Astrocyte (in vitro differentiated cells and primary cell): ENCODE measurements at regions not wholly inside any gene's neighbourhood (a gene's known extent, or its start where the extent isn't known, plus 50 kb on each side); places are given as distances from the start of the nearest gene placed in this dataset.

ENCODE experiments used
- DNase-seq: peaks from one replicate; pipeline ENCODE4 v3.0.0-alpha.2; 2010; ENCODE audit warnings: low read depth
- FAIRE-seq: peaks from 2 replicates; lab custom pipeline; 2011; peaks lifted over from hg19 to GRCh38; lab: Jason Lieb, UNC
- H2AFZ ChIP-seq: 2 replicates; pipeline ENCODE4 v1.6.0; 2012; ENCODE audit warnings: low read depth, low read length, inconsistent platforms
- H3K27ac ChIP-seq: 2 replicates; pipeline ENCODE4 v1.5.1; 2011; ENCODE audit warnings: low read depth, low read length, inconsistent platforms
- H3K27me3 ChIP-seq: 2 replicates; pipeline ENCODE4 v1.6.0; 2011; ENCODE audit warnings: low read length, inconsistent platforms; ENCODE audit not compliant: insufficient read depth
- H3K36me3 ChIP-seq: 2 replicates; pipeline ENCODE4 v1.5.1; 2011; ENCODE audit warnings: low read length, inconsistent platforms; ENCODE audit not compliant: insufficient read depth
- H3K4me1 ChIP-seq: 2 replicates; pipeline ENCODE4 v1.5.1; 2011; ENCODE audit warnings: low read length, inconsistent platforms; ENCODE audit not compliant: insufficient read depth
- H3K4me2 ChIP-seq: 2 replicates; pipeline ENCODE4 v1.6.0; 2012; ENCODE audit warnings: low read length, inconsistent platforms
- H3K4me3 ChIP-seq: 2 replicates; pipeline ENCODE4 v1.5.1; 2011; ENCODE audit warnings: low read depth, mild to moderate bottlenecking, low read length, inconsistent platforms; ENCODE audit not compliant: insufficient read depth
- H3K79me2 ChIP-seq: 2 replicates; pipeline ENCODE4 v1.6.0; 2012; ENCODE audit warnings: mild to moderate bottlenecking, low read length, inconsistent platforms; ENCODE audit not compliant: insufficient read depth
- H3K9ac ChIP-seq: 2 replicates; pipeline ENCODE4 v1.6.0; 2012; ENCODE audit warnings: mild to moderate bottlenecking, low read length, inconsistent platforms
- H3K9me3 ChIP-seq: 2 replicates; pipeline ENCODE4 v1.5.1; 2012; ENCODE audit warnings: low read depth, mild to moderate bottlenecking, low read length, inconsistent platforms; ENCODE audit not compliant: insufficient read depth
- H4K20me1 ChIP-seq: 2 replicates; pipeline ENCODE4 v1.6.0; 2012; ENCODE audit warnings: low read length, inconsistent platforms; ENCODE audit not compliant: insufficient read depth
- H3K27ac Mint-ChIP-seq: one replicate; pipeline ENCODE4 v1.8.0; 2021; ENCODE audit warnings: mild to moderate bottlenecking, mixed read lengths; ENCODE audit not compliant: unreplicated experiment
- H3K27me3 Mint-ChIP-seq: one replicate; pipeline ENCODE4 v1.8.0; 2021; ENCODE audit warnings: low read depth, mixed read lengths; ENCODE audit not compliant: unreplicated experiment
- H3K36me3 Mint-ChIP-seq: one replicate; pipeline ENCODE4 v1.8.0; 2021; ENCODE audit warnings: low read depth, mixed read lengths; ENCODE audit not compliant: unreplicated experiment
- H3K4me1 Mint-ChIP-seq: one replicate; pipeline ENCODE4 v1.8.0; 2021; ENCODE audit warnings: low read depth, mixed read lengths; ENCODE audit not compliant: unreplicated experiment
- H3K4me3 Mint-ChIP-seq: one replicate; pipeline ENCODE4 v1.8.0; 2021; ENCODE audit warnings: mild to moderate bottlenecking, moderate library complexity, mixed read lengths; ENCODE audit not compliant: unreplicated experiment
- H3K9me3 Mint-ChIP-seq: one replicate; pipeline ENCODE4 v1.8.0; 2021; ENCODE audit warnings: mild to moderate bottlenecking, mixed read lengths; ENCODE audit not compliant: unreplicated experiment
- EZH2 ChIP-seq: IDR thresholded peaks from 2 replicates; pipeline ENCODE4 v1.6.1; 2012; ENCODE audit warnings: mild to moderate bottlenecking, low read length, inconsistent platforms; ENCODE audit not compliant: insufficient read depth
- TF ChIP-seq, protein P1 (sequence below): IDR thresholded peaks from 2 replicates; pipeline ENCODE4 v1.5.1; 2011; ENCODE audit warnings: low read depth, mild to moderate bottlenecking, inconsistent platforms, low read length, moderate library complexity; ENCODE audit not compliant: insufficient read depth

DNA sequence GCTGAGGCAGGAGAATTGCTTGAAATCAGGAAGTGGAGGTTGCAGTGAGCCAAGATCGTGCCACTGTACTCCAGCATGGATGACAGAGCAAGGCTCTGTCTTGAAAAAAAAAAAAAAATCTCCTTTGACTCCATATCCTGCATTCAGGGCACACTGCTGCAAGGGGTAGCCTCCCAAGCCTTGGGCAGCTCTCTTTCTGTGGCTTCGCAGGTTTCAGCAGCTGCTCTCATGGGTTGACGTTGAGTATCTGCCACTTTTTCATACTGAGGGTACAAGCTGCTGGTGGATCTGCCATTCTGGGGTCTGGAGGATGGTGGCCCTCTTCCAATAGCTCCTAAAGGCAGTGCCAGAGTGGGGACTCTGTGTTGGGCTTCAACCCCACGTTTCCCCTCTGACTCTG lies 2198.1 kb upstream of the WWC1 start:
- Histone ChIP-seq H3K4me2 (no peak overlapping the region), H3K27me3 (no peaks in the 10 kb centered on the region), H4K20me1 (no peaks in the 10 kb centered on the region), H3K4me3 (no peak overlapping the region), H2AFZ (no peak overlapping the region), H3K27ac (no peak overlapping the region), H3K9ac (no peak overlapping the region), H3K79me2 (no peaks in the 10 kb centered on the region), H3K9me3 (no peaks in the 10 kb centered on the region), H3K4me1 (no peaks in the 10 kb centered on the region), H3K36me3 (no peaks in the 10 kb centered on the region)
- Mint-ChIP-seq H3K27me3 (no peaks in the 10 kb centered on the region), H3K4me3 (no peak overlapping the region), H3K36me3 (no peaks in the 10 kb centered on the region), H3K9me3 (no peaks in the 10 kb centered on the region), H3K4me1 (no peaks in the 10 kb centered on the region), H3K27ac (no peak overlapping the region)
- TF ChIP-seq, protein P1, sequence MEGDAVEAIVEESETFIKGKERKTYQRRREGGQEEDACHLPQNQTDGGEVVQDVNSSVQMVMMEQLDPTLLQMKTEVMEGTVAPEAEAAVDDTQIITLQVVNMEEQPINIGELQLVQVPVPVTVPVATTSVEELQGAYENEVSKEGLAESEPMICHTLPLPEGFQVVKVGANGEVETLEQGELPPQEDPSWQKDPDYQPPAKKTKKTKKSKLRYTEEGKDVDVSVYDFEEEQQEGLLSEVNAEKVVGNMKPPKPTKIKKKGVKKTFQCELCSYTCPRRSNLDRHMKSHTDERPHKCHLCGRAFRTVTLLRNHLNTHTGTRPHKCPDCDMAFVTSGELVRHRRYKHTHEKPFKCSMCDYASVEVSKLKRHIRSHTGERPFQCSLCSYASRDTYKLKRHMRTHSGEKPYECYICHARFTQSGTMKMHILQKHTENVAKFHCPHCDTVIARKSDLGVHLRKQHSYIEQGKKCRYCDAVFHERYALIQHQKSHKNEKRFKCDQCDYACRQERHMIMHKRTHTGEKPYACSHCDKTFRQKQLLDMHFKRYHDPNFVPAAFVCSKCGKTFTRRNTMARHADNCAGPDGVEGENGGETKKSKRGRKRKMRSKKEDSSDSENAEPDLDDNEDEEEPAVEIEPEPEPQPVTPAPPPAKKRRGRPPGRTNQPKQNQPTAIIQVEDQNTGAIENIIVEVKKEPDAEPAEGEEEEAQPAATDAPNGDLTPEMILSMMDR, result no peak
- TF ChIP-seq EZH2, result no peak
- no peak for DNase-seq
- FAIRE-seq, result no peak

DNA sequence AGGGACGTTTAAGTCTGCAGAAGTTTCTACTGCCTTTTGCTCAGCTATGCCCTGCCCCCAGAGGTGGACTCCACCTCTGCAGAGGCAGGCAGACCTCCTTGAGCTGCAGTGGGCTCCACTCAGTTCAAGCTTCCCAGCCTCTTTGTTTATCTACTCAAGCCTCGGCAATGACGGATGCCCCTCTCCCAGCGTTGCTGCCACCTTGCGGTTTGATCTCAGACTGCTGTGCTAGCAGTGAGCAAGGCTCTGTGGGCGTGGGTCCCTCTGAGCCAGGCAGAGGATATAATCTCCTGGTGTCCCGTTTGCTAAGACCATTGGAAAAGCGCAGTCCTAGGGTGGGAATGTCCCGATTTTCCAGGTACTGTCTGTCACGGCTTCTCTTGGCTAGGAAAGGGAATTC lies 2188.5 kb upstream of the WWC1 start:
- no peak for FAIRE-seq
- TF ChIP-seq, protein P1, result no peak
- no peak for TF ChIP-seq EZH2

DNA sequence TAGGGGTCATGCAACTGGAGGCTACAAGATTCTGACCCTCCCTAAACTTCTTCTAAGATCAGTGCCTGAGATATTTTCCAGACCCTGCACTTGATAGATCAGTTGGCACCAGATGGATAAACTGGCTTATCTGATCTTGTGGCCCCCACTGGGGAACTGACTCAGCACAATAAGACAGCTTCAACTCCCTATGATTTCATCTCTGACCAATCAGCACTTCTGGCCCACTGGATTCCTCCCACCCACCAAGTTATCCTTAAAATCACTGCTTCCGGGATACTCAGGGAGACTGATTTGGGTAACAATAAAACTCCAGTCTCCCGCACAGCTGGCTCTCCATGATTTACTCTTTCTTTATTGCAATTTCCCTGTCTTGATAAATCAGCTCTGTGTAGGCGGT lies 2180.4 kb upstream of the WWC1 start:
- Histone ChIP-seq H3K4me3 (no peak overlapping the region), H3K9ac (no peak overlapping the region), H2AFZ (no peak overlapping the region), H3K9me3 (no peaks in the 10 kb centered on the region), H3K27ac (no peak overlapping the region), H3K27me3 (no peaks in the 10 kb centered on the region), H3K36me3 (no peaks in the 10 kb centered on the region), H3K4me1 (no peaks in the 10 kb centered on the region), H3K79me2 (no peaks in the 10 kb centered on the region), H3K4me2 (no peak overlapping the region), H4K20me1 (no peaks in the 10 kb centered on the region)
- no peaks in the 10 kb centered on the region for H3K9me3 Mint-ChIP-seq
- H3K36me3 Mint-ChIP-seq, result no peaks in the 10 kb centered on the region
- H3K27ac Mint-ChIP-seq, result no peak overlapping the region
- TF ChIP-seq, protein P1, result no peak
- no peak for TF ChIP-seq EZH2
- no peak for FAIRE-seq
- peaks cover 3% of the 10 kb centered on the region for H3K4me1 Mint-ChIP-seq
- no peak overlapping the region for H3K4me3 Mint-ChIP-seq
- DNase-seq, result no peak
- H3K27me3 Mint-ChIP-seq, result no peaks in the 10 kb centered on the region

More for the DNA sequence above, 2188.5 kb upstream of the WWC1 start:
- H3K4me2 ChIP-seq, result no peak overlapping the region
- no peak for DNase-seq
- no peaks in the 10 kb centered on the region for H3K79me2 ChIP-seq
- Mint-ChIP-seq H3K27me3 (no peaks in the 10 kb centered on the region), H3K4me1 (no peaks in the 10 kb centered on the region), H3K27ac (no peak overlapping the region), H3K36me3 (no peaks in the 10 kb centered on the region), H3K4me3 (no peak overlapping the region), H3K9me3 (peaks cover 7% of the 10 kb centered on the region)
- H3K36me3 ChIP-seq, result no peaks in the 10 kb centered on the region
- no peaks in the 10 kb centered on the region for H3K4me1 ChIP-seq
- H3K9me3 ChIP-seq, result no peaks in the 10 kb centered on the region
- H3K27ac ChIP-seq, result no peak overlapping the region
- H3K9ac ChIP-seq, result no peak overlapping the region
- no peak overlapping the region for H2AFZ ChIP-seq
- no peaks in the 10 kb centered on the region for H4K20me1 ChIP-seq
- no peaks in the 10 kb centered on the region for H3K27me3 ChIP-seq
- H3K4me3 ChIP-seq, result no peak overlapping the region
